Mesendoderm (in vitro differentiated cells): ENCODE measurements at regions not wholly inside any gene's neighbourhood (a gene's known extent, or its start where the extent isn't known, plus 50 kb on each side); places are given as distances from the start of the nearest gene placed in this dataset.

Source experiments
- DNase-seq: peaks from one replicate; pipeline ENCODE4 v3.0.0; 2013
- H2AK5ac ChIP-seq: 2 replicates; pipeline ENCODE4 v1.6.1; 2013; ENCODE audit warnings: low read length, inconsistent platforms
- H2BK120ac ChIP-seq: 2 replicates; pipeline ENCODE4 v1.6.1; 2013; ENCODE audit warnings: low read depth, mild to moderate bottlenecking, low read length, moderate library complexity, mixed read lengths
- H2BK15ac ChIP-seq: replicated peaks from 2 replicates; pipeline ENCODE4 v1.6.1; 2013; ENCODE audit warnings: low read depth, mild to moderate bottlenecking, moderate library complexity
- H2BK5ac ChIP-seq: 2 replicates; pipeline ENCODE4 v1.6.1; 2013; ENCODE audit warnings: low read length, inconsistent platforms
- H3K18ac ChIP-seq: 2 replicates; pipeline ENCODE4 v1.6.1; 2013; ENCODE audit warnings: mild to moderate bottlenecking, low read length, mixed read lengths
- H3K23ac ChIP-seq: one replicate; pipeline ENCODE4 v1.6.1; 2013; ENCODE audit warnings: low read length
- H3K27ac ChIP-seq: 2 replicates; pipeline ENCODE4 v1.5.1; 2013; ENCODE audit warnings: low read depth, mild to moderate bottlenecking, inconsistent platforms, low read length, moderate library complexity
- H3K27me3 ChIP-seq: 2 replicates; pipeline ENCODE4 v1.6.1; 2013; ENCODE audit warnings: low read length, control low read depth, mild to moderate bottlenecking, inconsistent platforms; ENCODE audit not compliant: insufficient read depth, poor library complexity
- H3K36me3 ChIP-seq: 2 replicates; pipeline ENCODE4 v1.6.1; 2013; ENCODE audit warnings: low read length, inconsistent platforms; ENCODE audit not compliant: control insufficient read depth, insufficient read depth
- H3K4ac ChIP-seq: one replicate; pipeline ENCODE4 v1.6.1; 2013; ENCODE audit warnings: low read depth, mild to moderate bottlenecking, low read length, moderate library complexity
- H3K4me1 ChIP-seq: 2 replicates; pipeline ENCODE4 v1.6.1; 2013; ENCODE audit warnings: low read depth, low read length, inconsistent platforms; ENCODE audit not compliant: control insufficient read depth
- H3K4me2 ChIP-seq: 2 replicates; pipeline ENCODE4 v1.6.1; 2013; ENCODE audit warnings: low read length
- H3K4me3 ChIP-seq: 2 replicates; pipeline ENCODE4 v1.5.1; 2013; ENCODE audit warnings: mild to moderate bottlenecking, low read length
- H3K56ac ChIP-seq: one replicate; pipeline ENCODE4 v1.6.1; 2013; ENCODE audit warnings: low read length
- H3K79me1 ChIP-seq: 2 replicates; pipeline ENCODE4 v1.6.1; 2013; ENCODE audit warnings: low read length, inconsistent platforms
- H3K79me2 ChIP-seq: 2 replicates; pipeline ENCODE4 v1.6.1; 2013; ENCODE audit warnings: mild to moderate bottlenecking, low read length; ENCODE audit not compliant: control insufficient read depth, insufficient read depth
- H3K9ac ChIP-seq: 2 replicates; pipeline ENCODE4 v1.6.1; 2013; ENCODE audit warnings: low read length, inconsistent platforms
- H4K5ac ChIP-seq: one replicate; pipeline ENCODE4 v1.6.1; 2013; ENCODE audit warnings: low read length
- H4K8ac ChIP-seq: one replicate; pipeline ENCODE4 v1.6.1; 2013; ENCODE audit warnings: low read depth, mild to moderate bottlenecking, control low read depth, low read length, moderate library complexity
- WGBS: extraction: QIAGEN DNeasy Blood & Tissue Kit; methylation state at CpG from one replicate; pipeline ENCODE4 v1.1.7; 2013; ENCODE audit warnings: low lambda C conversion rate, missing lambda C conversion rate; ENCODE audit not compliant: insufficient coverage; ENCODE audit errors: extremely low coverage; 5-methylcytosine and 5-hydroxymethylcytosine counted together

- H4K8ac ChIP-seq, result no peak overlapping the region
- no peak overlapping the region for H3K23ac ChIP-seq
- H3K4me3 ChIP-seq, result no peak overlapping the region
- no peaks in the 10 kb centered on the region for H3K79me1 ChIP-seq
- no CpG with 5 or more reads among the region's 5 CpGs for WGBS
- H3K27me3 ChIP-seq, result no peaks in the 10 kb centered on the region
- H2BK5ac ChIP-seq, result peak overlapping the region; percentile 28
- no peak overlapping the region for H4K5ac ChIP-seq
- H3K18ac ChIP-seq, result no peak overlapping the region
- no peak overlapping the region for H3K4me2 ChIP-seq
- H3K79me2 ChIP-seq, result no peaks in the 10 kb centered on the region
- no peak overlapping the region for H3K9ac ChIP-seq
- H3K56ac ChIP-seq, result no peak overlapping the region
- DNase-seq, result peak; percentile 19
- H3K36me3 ChIP-seq, result no peaks in the 10 kb centered on the region
- no peak overlapping the region for H2AK5ac ChIP-seq
- no peak overlapping the region for H3K4ac ChIP-seq
- H3K27ac ChIP-seq, result no peak overlapping the region
- peak overlapping the region; percentile 52 for H2BK120ac ChIP-seq
- H2BK15ac ChIP-seq, result no peak overlapping the region
- H3K4me1 ChIP-seq, result peaks cover 7% of the 10 kb centered on the region
These were observed 108.0 kb downstream of the DUSP10 start for GRCh38 chr1:221633841-221634409.

DNA sequence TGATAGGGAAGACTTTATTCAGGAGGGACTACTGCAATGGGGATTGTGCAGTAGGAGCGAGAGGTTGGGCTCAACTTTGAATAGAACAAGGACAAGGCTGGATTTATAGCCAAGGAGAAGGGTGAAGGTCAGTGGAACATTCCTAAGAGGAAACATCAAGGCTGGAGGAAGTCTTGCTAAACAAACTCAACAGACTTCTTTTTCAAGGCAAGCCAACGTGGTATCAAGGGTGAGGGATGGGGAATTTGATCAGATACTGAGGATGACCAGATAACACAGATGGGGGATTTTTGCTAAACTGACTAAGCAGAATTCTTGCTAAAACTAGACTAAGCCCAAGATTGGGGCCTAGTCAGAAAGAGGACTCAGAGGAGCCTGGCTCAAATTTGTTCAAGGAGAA, 107.3 kb downstream of the DUSP10 start:
- DNase-seq, result no peak
- no peaks in the 10 kb centered on the region for H3K79me1 ChIP-seq
- no peak overlapping the region for H3K9ac ChIP-seq
- H3K56ac ChIP-seq, result no peak overlapping the region
- H3K4ac ChIP-seq, result no peak overlapping the region
- H3K27me3 ChIP-seq, result no peaks in the 10 kb centered on the region
- no peak overlapping the region for H2BK15ac ChIP-seq
- no peak overlapping the region for H3K27ac ChIP-seq
- H3K4me1 ChIP-seq, result peaks cover 7% of the 10 kb centered on the region
- H2AK5ac ChIP-seq, result peak overlapping the region; percentile 88
- H3K36me3 ChIP-seq, result no peaks in the 10 kb centered on the region
- H4K8ac ChIP-seq, result no peak overlapping the region
- no CpG with 5 or more reads among the region's 2 CpGs for WGBS
- H3K18ac ChIP-seq, result no peak overlapping the region
- H3K79me2 ChIP-seq, result no peaks in the 10 kb centered on the region
- no peak overlapping the region for H3K4me2 ChIP-seq
- H4K5ac ChIP-seq, result no peak overlapping the region
- H3K23ac ChIP-seq, result no peak overlapping the region
- H2BK120ac ChIP-seq, result peak overlapping the region; percentile 52
- H3K4me3 ChIP-seq, result no peak overlapping the region
- H2BK5ac ChIP-seq, result no peak overlapping the region

DNA sequence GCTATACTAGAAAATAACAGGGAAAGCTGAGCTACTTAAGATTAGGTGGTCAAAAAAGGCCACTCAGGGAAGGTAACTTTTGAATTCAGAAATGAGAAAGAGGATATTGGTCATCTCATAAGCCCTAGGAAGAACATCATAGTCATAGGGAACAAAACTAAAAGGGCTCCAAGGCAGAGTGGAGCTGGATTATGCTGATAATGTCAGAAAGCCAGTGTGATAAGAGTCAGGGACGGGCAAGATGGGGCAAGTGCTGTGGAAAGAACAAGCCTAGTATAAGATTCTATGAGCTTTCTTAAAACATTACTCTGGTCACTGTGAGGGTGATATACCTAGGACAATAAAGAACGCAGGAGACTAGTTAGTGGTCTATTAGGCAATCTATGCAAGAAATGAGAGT, 106.6 kb downstream of the DUSP10 start:
- Histone ChIP-seq H4K5ac (no peak overlapping the region), H2BK5ac (no peak overlapping the region), H3K56ac (no peak overlapping the region), H3K4me1 (peaks cover 7% of the 10 kb centered on the region), H3K4ac (no peak overlapping the region), H2BK120ac (no peak overlapping the region), H3K27ac (no peak overlapping the region), H3K79me2 (no peaks in the 10 kb centered on the region), H3K18ac (no peak overlapping the region), H3K23ac (no peak overlapping the region), H3K27me3 (no peaks in the 10 kb centered on the region), H4K8ac (no peak overlapping the region), H3K36me3 (no peaks in the 10 kb centered on the region), H3K4me2 (no peak overlapping the region), H2AK5ac (no peak overlapping the region), H3K9ac (no peak overlapping the region), H3K4me3 (no peak overlapping the region), H2BK15ac (no peak overlapping the region), H3K79me1 (no peaks in the 10 kb centered on the region)
- no peak for DNase-seq
- WGBS, result no CpG with 5 or more reads among the region's 2 CpGs

- Histone ChIP-seq H3K9ac (no peak overlapping the region), H3K4me3 (no peak overlapping the region), H3K4me2 (no peak overlapping the region), H3K79me2 (no peaks in the 10 kb centered on the region), H4K5ac (no peak overlapping the region), H3K56ac (no peak overlapping the region), H3K79me1 (no peaks in the 10 kb centered on the region), H2BK120ac (no peak overlapping the region), H3K18ac (no peak overlapping the region), H3K23ac (no peak overlapping the region), H3K27me3 (no peaks in the 10 kb centered on the region), H3K4ac (no peak overlapping the region), H2BK15ac (no peak overlapping the region), H3K4me1 (peaks cover 5% of the 10 kb centered on the region), H2BK5ac (no peak overlapping the region), H3K27ac (no peak overlapping the region), H3K36me3 (no peaks in the 10 kb centered on the region), H4K8ac (no peak overlapping the region), H2AK5ac (no peak overlapping the region)
- WGBS, result no CpG with 5 or more reads among the region's 3 CpGs
- no peak for DNase-seq
These were observed 105.8 kb downstream of the DUSP10 start for GRCh38 chr1:221636096-221636495.

DNA sequence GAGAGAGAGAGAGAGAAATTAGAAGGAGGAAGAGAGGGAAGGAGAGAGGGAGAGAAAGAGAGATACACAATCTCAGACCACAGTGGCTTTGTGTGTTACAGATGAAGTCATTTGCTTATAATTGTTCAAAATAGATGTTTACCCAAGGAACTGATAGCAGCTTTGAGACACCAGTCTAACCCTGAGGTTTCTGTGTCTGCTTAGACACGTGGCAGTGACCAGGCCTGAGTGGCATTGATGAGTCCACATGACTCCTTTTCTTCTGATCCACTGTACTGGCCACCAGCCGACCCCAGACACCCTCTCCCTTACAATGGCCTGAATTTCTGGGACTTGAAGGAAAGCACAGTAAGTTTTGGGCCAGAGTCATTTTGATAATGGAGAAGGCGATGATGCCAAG, 104.9 kb downstream of the DUSP10 start:
- H3K4me1 ChIP-seq, result peaks cover 2% of the 10 kb centered on the region
- no peaks in the 10 kb centered on the region for H3K79me2 ChIP-seq
- H3K4ac ChIP-seq, result no peak overlapping the region
- no peaks in the 10 kb centered on the region for H3K36me3 ChIP-seq
- no peak overlapping the region for H2BK5ac ChIP-seq
- H2BK120ac ChIP-seq, result no peak overlapping the region
- no peak overlapping the region for H3K4me2 ChIP-seq
- H3K4me3 ChIP-seq, result no peak overlapping the region
- H3K79me1 ChIP-seq, result no peaks in the 10 kb centered on the region
- no peak overlapping the region for H2BK15ac ChIP-seq
- no peak overlapping the region for H3K56ac ChIP-seq
- H4K5ac ChIP-seq, result no peak overlapping the region
- DNase-seq, result no peak
- no peak overlapping the region for H3K23ac ChIP-seq
- H3K27me3 ChIP-seq, result no peaks in the 10 kb centered on the region
- no CpG with 5 or more reads among the region's 3 CpGs for WGBS
- H3K9ac ChIP-seq, result no peak overlapping the region
- no peak overlapping the region for H3K18ac ChIP-seq
- H4K8ac ChIP-seq, result no peak overlapping the region
- H3K27ac ChIP-seq, result no peak overlapping the region
- H2AK5ac ChIP-seq, result no peak overlapping the region

DNA sequence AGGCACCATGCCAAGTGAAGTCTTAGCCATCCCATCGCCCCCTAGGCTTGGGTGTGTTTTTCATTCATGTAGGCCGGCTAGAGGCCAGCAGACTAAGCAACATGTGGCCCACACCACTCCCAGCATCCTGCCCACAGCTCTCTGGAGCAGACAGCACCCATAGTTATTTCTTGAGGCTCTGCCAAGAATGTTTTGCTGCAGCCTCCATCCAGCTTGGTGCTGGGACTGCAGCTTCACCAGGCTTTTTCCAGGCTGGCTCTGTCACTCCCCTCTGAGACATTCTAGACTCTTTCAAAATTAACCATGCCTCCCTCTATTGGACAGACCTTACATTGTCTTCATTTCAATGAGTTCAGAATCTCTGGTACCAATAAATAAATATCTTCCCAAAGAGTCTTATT, 104.2 kb downstream of the DUSP10 start:
- Histone ChIP-seq H3K9ac (no peak overlapping the region), H2AK5ac (no peak overlapping the region), H3K27ac (no peak overlapping the region), H3K4me1 (peaks cover 2% of the 10 kb centered on the region), H4K8ac (no peak overlapping the region), H3K4ac (no peak overlapping the region), H3K79me2 (no peaks in the 10 kb centered on the region), H2BK15ac (no peak overlapping the region), H3K4me3 (no peak overlapping the region), H3K4me2 (no peak overlapping the region), H3K27me3 (no peaks in the 10 kb centered on the region), H3K79me1 (no peaks in the 10 kb centered on the region), H3K23ac (no peak overlapping the region), H3K56ac (no peak overlapping the region), H3K36me3 (no peaks in the 10 kb centered on the region), H2BK5ac (no peak overlapping the region), H2BK120ac (no peak overlapping the region), H3K18ac (no peak overlapping the region), H4K5ac (no peak overlapping the region)
- whole genome bisulfite sequencing, result no CpG with 5 or more reads among the region's 2 CpGs
- DNase-seq, result no peak
